Upper lobe of left lung (tissue), 6 donors: ENCODE measurements at regions not wholly inside any gene's neighbourhood (a gene's known extent, or its start where the extent isn't known, plus 50 kb on each side); places are given as distances from the start of the nearest gene placed in this dataset.

ENCODE experiments used
- ATAC-seq, 2 donors: fragments of 200-7000 bp; cut with Tn5 transposase; one replicate each; pipeline ENCODE4 v1.9.1; 2022; ENCODE audit warnings: mild to moderate bottlenecking in 2 of 2, moderate library complexity in 2 of 2; ENCODE audit not compliant: low FRiP score in 2 of 2
- DNase-seq, 2 donors: peaks; one replicate each; pipeline ENCODE4 v3.0.0-alpha.2; 2019 to 2020
- H3K27ac ChIP-seq, 4 donors: fragments of 200-600 bp; sonication (generic); one replicate each; pipeline ENCODE4 v1.5.1; 2016 to 2019
- H3K27me3 ChIP-seq, 4 donors: fragments of 200-600 bp; sonication (generic); one replicate each; pipeline ENCODE4 v1.5.1; 2017 to 2019
- H3K36me3 ChIP-seq, 4 donors: fragments of 200-600 bp; sonication (generic); one replicate each; pipeline ENCODE4 v1.5.1; 2016 to 2019
- H3K4me1 ChIP-seq, 4 donors: fragments of 200-600 bp; sonication (generic); one replicate each; pipeline ENCODE4 v1.5.1; 2018 to 2019
- H3K4me3 ChIP-seq, 4 donors: fragments of 200-600 bp; sonication (generic); one replicate each; pipeline ENCODE4 v1.5.1; 2017 to 2019; ENCODE audit warnings: mild to moderate bottlenecking in 2 of 4, moderate library complexity in 1 of 4
- H3K9me3 ChIP-seq, 4 donors: fragments of 200-600 bp; sonication (generic); one replicate each; pipeline ENCODE4 v1.5.1; 2018 to 2019
- CTCF ChIP-seq, 6 experiments: fragments of 450-650 bp in 4 of 6; fragments of 200-600 bp in 2 of 6; sonication (generic) in 2 of 6; IDR thresholded peaks; one replicate each; pipeline ENCODE4 v1.5.1; 2016 to 2019; ENCODE audit warnings: antibody characterized with exemption in 6 of 6
- EP300 ChIP-seq, 4 donors: sonication (generic); formaldehyde crosslinking; IDR thresholded peaks; one replicate each; pipeline ENCODE4 v1.5.1; 2017; ENCODE audit warnings: antibody characterized with exemption in 4 of 4, control low read depth in 2 of 4
- POLR2A ChIP-seq, 4 donors: fragments of 450-650 bp; IDR thresholded peaks; one replicate each; pipeline ENCODE4 v1.5.1; 2016 to 2017; ENCODE audit warnings: antibody characterized with exemption in 4 of 4, mild to moderate bottlenecking in 2 of 4
- POLR2AphosphoS5 ChIP-seq, 2 donors: sonication (generic); formaldehyde crosslinking; IDR thresholded peaks; one replicate each; pipeline ENCODE4 v1.5.1; 2017; ENCODE audit warnings: antibody characterized with exemption in 2 of 2
- WGBS, 2 donors: methylation state at CpG; one replicate each; pipeline ENCODE4 v1.1.5; 2017 to 2018; 5-methylcytosine and 5-hydroxymethylcytosine counted together
- donor health status: DM: no; HTN: no; CAD: no; lungs with moderate emphysema.
- donor health status: DM: no; HTN: yes; CAD: no; lungs with severe emphysema.

DNA sequence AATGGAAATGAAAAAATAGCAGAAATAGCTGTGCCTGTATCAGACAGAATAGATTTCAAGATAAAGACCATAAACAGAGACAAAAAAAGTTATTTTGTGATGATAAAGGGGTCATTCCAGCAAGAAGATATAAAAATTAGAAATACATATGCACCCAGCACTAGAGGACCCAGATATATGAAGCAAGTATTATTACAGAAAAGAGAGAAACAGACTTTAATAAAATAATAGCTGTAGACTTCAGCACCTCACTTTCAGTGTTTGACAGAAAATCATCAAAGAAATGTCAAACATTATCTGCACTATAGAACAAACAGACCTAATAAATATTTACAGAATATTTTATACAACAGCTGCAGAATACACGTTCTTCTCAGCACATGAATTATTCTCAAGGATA lies 783.7 kb downstream of the PLOD2 start:
- Histone ChIP-seq H3K4me3 (no peak overlapping the region), H3K27ac (no peak overlapping the region), H3K36me3 (no peaks in the 10 kb centered on the region), H3K27me3 (no peaks in the 10 kb centered on the region), H3K9me3 (no peaks in the 10 kb centered on the region), H3K4me1 (no peaks in the 10 kb centered on the region)
- ATAC-seq (no peak), DNase-seq (no peak)
- TF ChIP-seq EP300 (IDR thresholded peaks at IDR 0.05) (no peak), POLR2AphosphoS5 (IDR thresholded peaks at IDR 0.05) (no peak), CTCF (IDR thresholded peaks at IDR 0.05) (no peak), POLR2A (IDR thresholded peaks at IDR 0.05) (no peak)
- WGBS, 2 donors = 47 to 52% methylated on average over 1 of the region's 1 CpG

DNA sequence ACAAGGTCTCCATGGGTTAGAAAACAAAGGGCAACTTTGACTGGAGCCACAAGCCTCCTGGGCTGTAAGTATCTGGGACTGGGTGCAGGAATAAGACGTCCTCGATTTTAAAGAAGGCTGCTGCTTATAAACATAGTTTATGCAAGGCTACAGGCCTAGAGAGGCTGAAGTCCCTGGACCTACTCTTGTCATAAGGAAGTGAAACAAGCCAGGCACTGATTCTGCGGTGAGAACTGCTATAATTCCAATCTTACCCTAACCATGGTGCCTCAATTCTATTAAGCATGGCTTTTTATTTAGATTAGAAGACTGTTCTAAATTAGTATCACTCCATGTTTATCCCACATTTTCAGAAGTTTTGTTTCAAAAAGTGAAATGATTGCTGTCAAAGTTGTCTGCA lies 777.6 kb downstream of the PLOD2 start:
- no peaks in the 10 kb centered on the region for H3K27me3 ChIP-seq
- no peak for DNase-seq

GRCh38 chr3:145384307-145384706 lies 776.7 kb downstream of the PLOD2 start:
- Histone ChIP-seq H3K27ac (no peak overlapping the region), H3K27me3 (no peaks in the 10 kb centered on the region), H3K9me3 (no peaks in the 10 kb centered on the region), H3K4me1 (no peaks in the 10 kb centered on the region), H3K4me3 (no peak overlapping the region), H3K36me3 (no peaks in the 10 kb centered on the region)
- ATAC-seq = no peak
- no peak for DNase-seq
- TF ChIP-seq POLR2A (IDR thresholded peaks at IDR 0.05) = no peak
- TF ChIP-seq EP300 (IDR thresholded peaks at IDR 0.05) = no peak
- TF ChIP-seq CTCF (IDR thresholded peaks at IDR 0.05) = no peak
- TF ChIP-seq POLR2AphosphoS5 (IDR thresholded peaks at IDR 0.05) = no peak
- 66% methylated on average over 2 of the region's 2 CpGs for WGBS, 2 donors

More for the DNA sequence above, 777.6 kb downstream of the PLOD2 start:
- no peak overlapping the region for H3K27ac ChIP-seq
- no peaks in the 10 kb centered on the region for H3K9me3 ChIP-seq
- no peaks in the 10 kb centered on the region for H3K36me3 ChIP-seq
- ATAC-seq = no peak
- no peaks in the 10 kb centered on the region for H3K4me1 ChIP-seq
- TF ChIP-seq EP300 (IDR thresholded peaks at IDR 0.05) = no peak
- TF ChIP-seq CTCF (IDR thresholded peaks at IDR 0.05) = no peak
- TF ChIP-seq POLR2A (IDR thresholded peaks at IDR 0.05) = no peak
- TF ChIP-seq POLR2AphosphoS5 (IDR thresholded peaks at IDR 0.05) = no peak
- H3K4me3 ChIP-seq = no peak overlapping the region
- 88 to 92% methylated on average over 3 of the region's 3 CpGs for WGBS, 2 donors

GRCh38 chr3:145387211-145387610 lies 773.8 kb downstream of the PLOD2 start:
- H3K36me3 ChIP-seq = no peaks in the 10 kb centered on the region
- TF ChIP-seq POLR2AphosphoS5 (IDR thresholded peaks at IDR 0.05) = no peak
- no peak for TF ChIP-seq EP300 (IDR thresholded peaks at IDR 0.05)
- no peak for TF ChIP-seq CTCF (IDR thresholded peaks at IDR 0.05)
- no peak for TF ChIP-seq POLR2A (IDR thresholded peaks at IDR 0.05)
- no peak overlapping the region for H3K27ac ChIP-seq
- H3K9me3 ChIP-seq = no peaks in the 10 kb centered on the region
- H3K27me3 ChIP-seq = no peaks in the 10 kb centered on the region
- H3K4me3 ChIP-seq = no peak overlapping the region
- no peaks in the 10 kb centered on the region for H3K4me1 ChIP-seq
- DNase-seq (no peak), ATAC-seq (no peak)

GRCh38 chr3:145395421-145395820 lies 765.6 kb downstream of the PLOD2 start:
- no peak overlapping the region for H3K4me3 ChIP-seq
- H3K27ac ChIP-seq = no peak overlapping the region
- ATAC-seq (peak in 1 of 2 donors; percentile 40), DNase-seq (no peak)
- H3K4me1 ChIP-seq = no peaks in the 10 kb centered on the region
- no peaks in the 10 kb centered on the region for H3K27me3 ChIP-seq
- TF ChIP-seq POLR2A (IDR thresholded peaks at IDR 0.05) = no peak
- no peak for TF ChIP-seq EP300 (IDR thresholded peaks at IDR 0.05)
- no peak for TF ChIP-seq POLR2AphosphoS5 (IDR thresholded peaks at IDR 0.05)
- TF ChIP-seq CTCF (IDR thresholded peaks at IDR 0.05) = no peak
- 84 to 90% methylated on average over 8 of the region's 8 CpGs for WGBS, 2 donors
- peaks cover 0 to 5% (median 0%) of the 10 kb centered on the region in 4 donors for H3K9me3 ChIP-seq
- H3K36me3 ChIP-seq = no peaks in the 10 kb centered on the region
